Lung (tissue), 11 donors: ENCODE measurements at regions not wholly inside any gene's neighbourhood (a gene's known extent, or its start where the extent isn't known, plus 50 kb on each side); places are given as distances from the start of the nearest gene placed in this dataset.

Source experiments
- ATAC-seq: fragments of 200-7000 bp; cut with Tn5 transposase; one replicate; pipeline ENCODE4 v1.9.1; 2020; ENCODE audit warnings: moderate number of reproducible peaks; ENCODE audit not compliant: insufficient read depth, low FRiP score
- DNase-seq, 3 donors: peaks; one replicate each; pipeline ENCODE4 v3.0.0-alpha.2; 2013 to 2017
- H3K27ac ChIP-seq, 2 donors: one replicate each; pipeline ENCODE4 v1.5.1; 2013; ENCODE audit warnings: mild to moderate bottlenecking in 2 of 2, moderate library complexity in 2 of 2, control low read depth in 1 of 2, inconsistent platforms in 1 of 2, low read depth in 1 of 2, low read length in 1 of 2
- H3K27me3 ChIP-seq, 3 donors: one replicate each; pipeline ENCODE4 v1.5.1; 2013; ENCODE audit warnings: low read length in 2 of 3; ENCODE audit not compliant: control insufficient read depth in 3 of 3, insufficient read depth in 3 of 3
- H3K36me3 ChIP-seq, 4 donors: one replicate each; pipeline ENCODE4 v1.5.1; 2013; ENCODE audit warnings: low read length in 4 of 4, mild to moderate bottlenecking in 1 of 4, moderate library complexity in 1 of 4; ENCODE audit not compliant: control insufficient read depth in 4 of 4, insufficient read depth in 4 of 4
- H3K4me1 ChIP-seq, 5 donors: one replicate each; pipeline ENCODE4 v1.5.1; 2013; ENCODE audit warnings: low read length in 5 of 5, mild to moderate bottlenecking in 2 of 5, moderate library complexity in 1 of 5; ENCODE audit not compliant: control insufficient read depth in 5 of 5, insufficient read depth in 5 of 5
- H3K4me3 ChIP-seq: one replicate; pipeline ENCODE4 v1.5.1; 2013; ENCODE audit warnings: mild to moderate bottlenecking, control low read depth, moderate library complexity
- H3K9ac ChIP-seq, 2 donors: one replicate each; pipeline ENCODE4 v1.5.1; 2013; ENCODE audit warnings: low read length in 2 of 2, control low read depth in 1 of 2; ENCODE audit not compliant: insufficient read depth in 1 of 2
- H3K9me3 ChIP-seq, 4 donors: one replicate each; pipeline ENCODE4 v1.5.1; 2013; ENCODE audit warnings: low read length in 3 of 4, mild to moderate bottlenecking in 1 of 4, moderate library complexity in 1 of 4; ENCODE audit not compliant: control insufficient read depth in 4 of 4, insufficient read depth in 3 of 4
- CTCF ChIP-seq: IDR thresholded peaks from 2 replicates; pipeline ENCODE4 v1.5.1; 2012; ENCODE audit warnings: mild to moderate bottlenecking; ENCODE audit errors: control extremely low read depth, extremely low read depth
- WGBS, 2 donors: extraction: QIAGEN DNeasy Blood & Tissue Kit; methylation state at CpG; one replicate each; pipeline ENCODE4 v1.1.7; 2013; 5-methylcytosine and 5-hydroxymethylcytosine counted together
- donor health status: control.
- donor health status: control.
- donor health status: Bipolar disorder and iron deficiency.
- donor health status: healthy.
- donor health status: DM: yes; HTN: yes; CAD: no.

GRCh38 chr4:188767496-188767895, 628.3 kb downstream of the TRIML1 start:
- Histone ChIP-seq H3K4me1 (peaks cover 0 to 3% (median 0%) of the 10 kb centered on the region in 5 donors), H3K27me3 (no peaks in the 10 kb centered on the region), H3K36me3 (no peaks in the 10 kb centered on the region), H3K4me3 (no peak overlapping the region), H3K9ac (no peak overlapping the region), H3K27ac (no peak overlapping the region), H3K9me3 (no peaks in the 10 kb centered on the region)
- TF ChIP-seq CTCF: no peak
- WGBS, 2 donors: 75 to 80% methylated on average over 3 of the region's 3 CpGs
- ATAC-seq (no peak), DNase-seq (no peak)

GRCh38 chr4:188778905-188779304, 639.7 kb downstream of the TRIML1 start:
- H3K27me3 ChIP-seq: no peaks in the 10 kb centered on the region
- H3K4me3 ChIP-seq: no peak overlapping the region
- ATAC-seq (no peak), DNase-seq (peak in 1 of 3 donors; percentile 10)
- no peak overlapping the region for H3K27ac ChIP-seq
- H3K4me1 ChIP-seq: no peaks in the 10 kb centered on the region
- no peak for TF ChIP-seq CTCF
- H3K9me3 ChIP-seq: no peaks in the 10 kb centered on the region
- WGBS, 2 donors: 57 to 69% methylated on average over 4 of the region's 4 CpGs
- no peak overlapping the region for H3K9ac ChIP-seq
- H3K36me3 ChIP-seq: no peaks in the 10 kb centered on the region

- Histone ChIP-seq H3K4me3 (no peak overlapping the region), H3K36me3 (no peaks in the 10 kb centered on the region), H3K27ac (no peak overlapping the region), H3K27me3 (no peaks in the 10 kb centered on the region), H3K9ac (no peak overlapping the region), H3K9me3 (no peaks in the 10 kb centered on the region), H3K4me1 (no peaks in the 10 kb centered on the region)
- 75 to 78% methylated on average over 3 of the region's 3 CpGs for WGBS, 2 donors
- no peak for TF ChIP-seq CTCF
- no peak for ATAC-seq
- no peak for DNase-seq
Observed at GRCh38 chr4:188779581-188779980, 640.3 kb downstream of the TRIML1 start.

GRCh38 chr4:188780028-188780427, 640.8 kb downstream of the TRIML1 start:
- TF ChIP-seq CTCF: no peak
- no peaks in the 10 kb centered on the region for H3K9me3 ChIP-seq

More at GRCh38 chr4:188780028-188780427, 640.8 kb downstream of the TRIML1 start:
- no peaks in the 10 kb centered on the region for H3K36me3 ChIP-seq
- H3K4me3 ChIP-seq: no peak overlapping the region
- H3K9ac ChIP-seq: no peak overlapping the region
- 85 to 91% methylated on average over 5 of the region's 5 CpGs for WGBS, 2 donors
- DNase-seq (no peak), ATAC-seq (no peak)
- H3K4me1 ChIP-seq: no peaks in the 10 kb centered on the region
- H3K27ac ChIP-seq: no peak overlapping the region
- H3K27me3 ChIP-seq: no peaks in the 10 kb centered on the region
